CD4-positive, alpha-beta T cell (primary cell): ENCODE measurements at regions not wholly inside any gene's neighbourhood (a gene's known extent, or its start where the extent isn't known, plus 50 kb on each side); places are given as distances from the start of the nearest gene placed in this dataset.

Source experiments
- ATAC-seq: fragments of 200-7000 bp; cut with Tn5 transposase; one replicate; pipeline ENCODE4 v1.10.0; 2022; ENCODE audit warnings: mild to moderate bottlenecking; ENCODE audit not compliant: poor library complexity
- CTCF ChIA-PET: fragments of 350-600 bp; sonication (Branson Sonifier 250); formaldehyde crosslinking; loops from one replicate; lab custom pipeline; 2021; ENCODE audit warnings: antibody characterized with exemption, inconsistent platforms; lab: Charles Lee
- POLR2A ChIA-PET: fragments of 350-600 bp; sonication (Branson Sonifier 250); formaldehyde crosslinking; loops from one replicate; lab custom pipeline; 2021; ENCODE audit warnings: antibody characterized with exemption, inconsistent platforms; lab: Charles Lee
- DNase-seq, 14 experiments: peaks; one replicate each; pipeline ENCODE4 v3.0.0-alpha.2; 2013 to 2020; ENCODE audit warnings: mixed read lengths in 2 of 14
- H3K27ac ChIP-seq, 2 donors: one replicate each; pipeline versions ENCODE4 v1.5.1 to v1.7.0; 2013; ENCODE audit warnings: low read length in 2 of 2, low read depth in 1 of 2, mild to moderate bottlenecking in 1 of 2
- H3K27me3 ChIP-seq, 2 experiments: 1 replicate in 1 of 2; 2 replicates in 1 of 2; pipeline versions ENCODE4 v1.6.1 to v1.7.0; 2013; ENCODE audit warnings: low read length in 2 of 2, control low read depth in 1 of 2, mild to moderate bottlenecking in 1 of 2, moderate library complexity in 1 of 2; ENCODE audit not compliant: insufficient read depth in 2 of 2, control insufficient read depth in 1 of 2
- H3K36me3 ChIP-seq: one replicate; pipeline ENCODE4 v1.6.1; 2013; ENCODE audit warnings: low read length, control low read depth; ENCODE audit not compliant: insufficient read depth
- H3K4me1 ChIP-seq: one replicate; pipeline ENCODE4 v1.6.1; 2013; ENCODE audit warnings: low read length, control low read depth; ENCODE audit not compliant: insufficient read depth
- H3K4me3 ChIP-seq: one replicate; pipeline ENCODE4 v1.5.1; 2013; ENCODE audit warnings: mild to moderate bottlenecking, low read length, moderate library complexity
- H3K9me3 ChIP-seq, 2 experiments: 1 replicate in 1 of 2; 2 replicates in 1 of 2; pipeline versions ENCODE4 v1.6.1 to v1.7.0; 2013; ENCODE audit warnings: low read length in 2 of 2, mild to moderate bottlenecking in 2 of 2, control low read depth in 1 of 2, moderate library complexity in 1 of 2; ENCODE audit not compliant: control insufficient read depth in 1 of 2, insufficient read depth in 1 of 2
- H3K27ac Mint-ChIP-seq: one replicate; pipeline ENCODE4 v1.8.0; 2020; ENCODE audit warnings: mixed read lengths
- H3K27me3 Mint-ChIP-seq: one replicate; pipeline ENCODE4 v1.8.0; 2021; ENCODE audit warnings: mixed read lengths
- H3K36me3 Mint-ChIP-seq: one replicate; pipeline ENCODE4 v1.8.0; 2021; ENCODE audit warnings: low read depth, mixed read lengths
- H3K4me1 Mint-ChIP-seq: one replicate; pipeline ENCODE4 v1.8.0; 2021; ENCODE audit warnings: low read depth, mixed read lengths
- H3K4me3 Mint-ChIP-seq: one replicate; pipeline ENCODE4 v1.8.0; 2020; ENCODE audit warnings: mild to moderate bottlenecking, mixed read lengths
- H3K9me3 Mint-ChIP-seq: one replicate; pipeline ENCODE4 v1.8.0; 2020; ENCODE audit warnings: mixed read lengths
- CTCF ChIP-seq: fragments of 200-600 bp; IDR thresholded peaks from one replicate; pipeline ENCODE4 v1.8.0; 2022; ENCODE audit warnings: antibody characterized with exemption, mild to moderate bottlenecking
- intact Hi-C, 2 experiments: fragments of 100-400 bp; cut with DNase I in 1 of 2; cut with micrococcal nuclease in 1 of 2; formaldehyde crosslinking; loops; one replicate each; pipeline versions ENCODE4 v1.15.1 to v1.9.0; 2023 to 2025; cut with DNase I, micrococcal nuclease

GRCh38 chr12:127457726-127458125, 809.2 kb upstream of the TMEM132C start:
- H3K36me3 ChIP-seq = no peaks in the 10 kb centered on the region
- H3K27ac ChIP-seq = no peak overlapping the region
- intact Hi-C loops = no loop called here
- H3K4me3 ChIP-seq = no peak overlapping the region
- H3K4me1 ChIP-seq = no peaks in the 10 kb centered on the region
- ChIA-PET CTCF (no interaction called here), POLR2A (no interaction called here)
- no peak for ATAC-seq
- TF ChIP-seq CTCF = no peak
- no peak overlapping the region for H3K27ac Mint-ChIP-seq
- H3K27me3 ChIP-seq = peaks cover 9 to 12% of the 10 kb centered on the region in 2 experiments
- H3K4me3 Mint-ChIP-seq = no peak overlapping the region
- peaks cover 5% of the 10 kb centered on the region for H3K9me3 Mint-ChIP-seq
- no peaks in the 10 kb centered on the region for H3K4me1 Mint-ChIP-seq
- no peak for DNase-seq
- H3K36me3 Mint-ChIP-seq = no peaks in the 10 kb centered on the region
- H3K27me3 Mint-ChIP-seq = peaks cover 41% of the 10 kb centered on the region
- peaks cover 0 to 20% of the 10 kb centered on the region in 2 experiments for H3K9me3 ChIP-seq

- peaks cover 8 to 12% of the 10 kb centered on the region in 2 experiments for H3K27me3 ChIP-seq
- no peaks in the 10 kb centered on the region for H3K4me1 Mint-ChIP-seq
- H3K36me3 ChIP-seq = no peaks in the 10 kb centered on the region
- no peak overlapping the region for H3K27ac Mint-ChIP-seq
- no peaks in the 10 kb centered on the region for H3K4me1 ChIP-seq
- TF ChIP-seq CTCF = no peak
- H3K9me3 Mint-ChIP-seq = peaks cover 5% of the 10 kb centered on the region
- H3K27me3 Mint-ChIP-seq = peaks cover 30% of the 10 kb centered on the region
- H3K4me3 ChIP-seq = no peak overlapping the region
- H3K4me3 Mint-ChIP-seq = no peak overlapping the region
- no peak overlapping the region for H3K27ac ChIP-seq
- CTCF ChIA-PET = no interaction called here
- H3K9me3 ChIP-seq = peaks cover 0 to 20% of the 10 kb centered on the region in 2 experiments
- no peak for ATAC-seq
- POLR2A ChIA-PET = no interaction called here
- no peak for DNase-seq
- intact Hi-C loops = no loop called here
- no peaks in the 10 kb centered on the region for H3K36me3 Mint-ChIP-seq
Measured at GRCh38 chr12:127459166-127459565, 807.8 kb upstream of the TMEM132C start.

- no peak overlapping the region for H3K4me3 ChIP-seq
- Mint-ChIP-seq H3K4me3 (no peak overlapping the region), H3K27ac (no peak overlapping the region), H3K36me3 (no peaks in the 10 kb centered on the region), H3K27me3 (peaks cover 25% of the 10 kb centered on the region), H3K9me3 (peaks cover 5% of the 10 kb centered on the region), H3K4me1 (no peaks in the 10 kb centered on the region)
- ChIA-PET POLR2A (no interaction called here), CTCF (no interaction called here)
- no peak overlapping the region for H3K27ac ChIP-seq
- ATAC-seq (no peak), DNase-seq (no peak)
- intact Hi-C loops = no loop called here
- H3K27me3 ChIP-seq = peaks cover 4 to 12% of the 10 kb centered on the region in 2 experiments
- no peak for TF ChIP-seq CTCF
- H3K36me3 ChIP-seq = no peaks in the 10 kb centered on the region
- no peaks in the 10 kb centered on the region for H3K4me1 ChIP-seq
- peaks cover 0 to 16% of the 10 kb centered on the region in 2 experiments for H3K9me3 ChIP-seq
Measured at GRCh38 chr12:127459687-127460086, 807.3 kb upstream of the TMEM132C start.
